Ovary (tissue), 3 donors: ENCODE measurements at regions not wholly inside any gene's neighbourhood (a gene's known extent, or its start where the extent isn't known, plus 50 kb on each side); places are given as distances from the start of the nearest gene placed in this dataset.

Source experiments
- CTCF ChIP-seq, 3 donors: fragments of 450-650 bp in 2 of 3; fragments of 200-600 bp in 1 of 3; IDR thresholded peaks; one replicate each; pipeline versions ENCODE4 v1.5.1 to v1.8.0; 2016 to 2022; ENCODE audit warnings: antibody characterized with exemption in 3 of 3, mild to moderate bottlenecking in 1 of 3
- POLR2A ChIP-seq: fragments of 450-650 bp; IDR thresholded peaks from one replicate; pipeline ENCODE4 v1.6.1; 2017; ENCODE audit warnings: antibody characterized with exemption, mild to moderate bottlenecking, moderate library complexity
- donor health status: DM: no; HTN: no; CAD: no.

- TF ChIP-seq CTCF (IDR thresholded peaks at IDR 0.05), result no peak
- TF ChIP-seq POLR2A, result no peak
Observed at GRCh38 chr5:107146901-107147300, 523.8 kb downstream of the EFNA5 start.
